WERI-Rb-1 (cell line): ENCODE measurements at regions not wholly inside any gene's neighbourhood (a gene's known extent, or its start where the extent isn't known, plus 50 kb on each side); places are given as distances from the start of the nearest gene placed in this dataset.

ENCODE experiments used
- DNase-seq: peaks from one replicate; pipeline ENCODE4 v3.0.0-alpha.2; 2020
- H3K27ac ChIP-seq: fragments of 250-450 bp; sonication (Bioruptor Pico); 2 replicates; pipeline ENCODE4 v1.5.1; 2020; ENCODE audit warnings: mild to moderate bottlenecking, moderate library complexity
- H3K27me3 ChIP-seq: fragments of 250-450 bp; sonication (Bioruptor Pico); 2 replicates; pipeline ENCODE4 v1.5.1; 2021; ENCODE audit warnings: mild to moderate bottlenecking, low read depth, moderate library complexity; ENCODE audit not compliant: insufficient read depth, severe bottlenecking
- H3K36me3 ChIP-seq: fragments of 250-450 bp; sonication (Bioruptor Pico); 2 replicates; pipeline ENCODE4 v1.5.1; 2020; ENCODE audit warnings: mild to moderate bottlenecking, moderate library complexity
- H3K4me3 ChIP-seq: 2 replicates; pipeline ENCODE4 v1.5.1; 2011; ENCODE audit warnings: low read depth, mild to moderate bottlenecking, control low read depth, low read length
- H3K9me3 ChIP-seq: fragments of 250-450 bp; sonication (Bioruptor Pico); 2 replicates; pipeline ENCODE4 v1.5.1; 2021; ENCODE audit warnings: mild to moderate bottlenecking, moderate library complexity; ENCODE audit not compliant: severe bottlenecking
- CTCF ChIP-seq: IDR thresholded peaks from 2 replicates; pipeline ENCODE4 v1.5.1; 2011; ENCODE audit warnings: low read depth, mild to moderate bottlenecking, control low read depth, inconsistent platforms, low read length

DNA sequence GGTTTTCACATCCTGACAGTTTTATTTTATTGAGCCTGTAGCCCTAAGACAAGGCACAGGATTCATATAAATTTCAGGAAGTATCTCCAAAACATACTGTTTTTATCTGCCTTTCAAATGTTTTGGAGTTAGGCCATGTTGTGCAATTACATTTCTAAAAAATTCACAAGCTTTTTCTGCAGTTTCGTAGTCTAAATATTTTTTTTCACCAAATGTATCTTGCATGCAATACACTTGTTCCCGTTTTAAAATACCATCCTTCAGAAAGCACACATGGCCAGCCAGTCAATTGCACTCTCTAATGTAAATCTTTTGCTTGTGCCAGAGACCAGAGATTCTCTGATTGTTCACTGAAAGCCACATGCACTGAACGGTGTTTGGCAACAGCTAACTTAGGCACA is 161.5 kb upstream of the PRKCQ start:
- DNase-seq, result no peak
- no peaks in the 10 kb centered on the region for H3K9me3 ChIP-seq
- no peak for TF ChIP-seq CTCF
- no peak overlapping the region for H3K27ac ChIP-seq
- H3K36me3 ChIP-seq, result no peaks in the 10 kb centered on the region
- H3K27me3 ChIP-seq, result no peaks in the 10 kb centered on the region
- H3K4me3 ChIP-seq, result no peak overlapping the region

- Histone ChIP-seq H3K9me3 (no peaks in the 10 kb centered on the region), H3K4me3 (no peak overlapping the region), H3K36me3 (no peaks in the 10 kb centered on the region), H3K27ac (no peak overlapping the region), H3K27me3 (no peaks in the 10 kb centered on the region)
- TF ChIP-seq CTCF, result no peak
- no peak for DNase-seq
Observed at GRCh38 chr10:6739530-6740174, 159.6 kb upstream of the PRKCQ start.

GRCh38 chr10:6738112-6738768 is 158.2 kb upstream of the PRKCQ start:
- no peak overlapping the region for H3K27ac ChIP-seq
- H3K4me3 ChIP-seq, result no peak overlapping the region
- no peak for DNase-seq
- no peaks in the 10 kb centered on the region for H3K9me3 ChIP-seq
- no peaks in the 10 kb centered on the region for H3K27me3 ChIP-seq
- H3K36me3 ChIP-seq, result no peaks in the 10 kb centered on the region
- TF ChIP-seq CTCF, result no peak

DNA sequence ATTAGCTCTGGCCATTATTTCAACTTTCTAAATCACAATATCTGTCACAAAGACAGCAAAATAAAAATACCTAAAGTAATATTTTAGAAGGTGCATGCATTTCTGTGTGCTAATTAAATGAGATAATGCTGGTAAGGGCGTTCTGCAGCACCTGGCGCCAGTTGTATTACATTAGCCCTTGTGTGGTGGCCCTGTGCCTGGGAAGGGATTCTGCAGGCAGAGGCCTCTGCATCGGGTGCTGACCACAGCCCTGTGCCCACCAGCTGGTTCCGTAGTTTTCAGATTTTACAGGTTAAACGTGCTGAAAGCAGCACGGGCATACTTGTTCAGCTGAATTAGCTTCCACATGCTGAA is 157.7 kb upstream of the PRKCQ start:
- Histone ChIP-seq H3K36me3 (no peaks in the 10 kb centered on the region), H3K27me3 (no peaks in the 10 kb centered on the region), H3K27ac (no peak overlapping the region), H3K9me3 (no peaks in the 10 kb centered on the region), H3K4me3 (no peak overlapping the region)
- no peak for TF ChIP-seq CTCF
- no peak for DNase-seq

DNA sequence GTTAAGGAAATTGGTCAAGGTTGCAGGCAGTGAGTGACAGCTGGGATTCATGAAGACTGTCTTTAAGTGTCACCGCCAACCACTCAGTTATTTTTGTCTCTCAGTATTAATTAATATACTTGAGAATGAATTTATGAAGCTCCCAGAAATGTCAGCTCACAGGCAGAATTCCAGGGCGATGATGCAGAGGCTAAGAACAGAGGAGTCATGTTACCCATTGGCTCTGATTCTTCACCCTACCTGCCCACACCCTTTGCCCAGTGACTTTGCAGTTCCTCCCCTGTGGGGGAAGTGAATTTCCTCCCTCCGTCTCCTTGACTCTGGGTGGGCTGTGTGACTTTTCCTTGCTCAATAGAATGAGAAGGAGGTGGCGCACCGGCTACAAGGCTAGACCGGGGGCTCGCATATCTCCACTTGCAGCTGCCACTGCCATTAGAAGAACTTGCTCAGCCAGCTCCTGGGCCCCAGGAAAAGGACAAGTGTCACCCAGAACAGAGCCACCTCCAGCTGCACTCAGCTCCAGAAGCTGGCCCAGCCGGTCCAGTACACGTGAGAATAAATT is 157.1 kb upstream of the PRKCQ start:
- Histone ChIP-seq H3K36me3 (no peaks in the 10 kb centered on the region), H3K27me3 (no peaks in the 10 kb centered on the region), H3K4me3 (no peak overlapping the region), H3K27ac (no peak overlapping the region), H3K9me3 (no peaks in the 10 kb centered on the region)
- TF ChIP-seq CTCF, result no peak
- DNase-seq, result no peak
